Liver (tissue), 7 donors: ENCODE measurements at regions not wholly inside any gene's neighbourhood (a gene's known extent, or its start where the extent isn't known, plus 50 kb on each side); places are given as distances from the start of the nearest gene placed in this dataset.

ENCODE experiments used
- DNase-seq: peaks from one replicate; pipeline ENCODE4 v3.0.0-alpha.2; 2017; ENCODE audit warnings: low spot score
- H3K27ac ChIP-seq, 2 donors: one replicate each; pipeline ENCODE4 v1.7.0; 2013; ENCODE audit warnings: inconsistent platforms in 2 of 2, low read length in 2 of 2, control low read depth in 1 of 2, low read depth in 1 of 2, mild to moderate bottlenecking in 1 of 2
- H3K27me3 ChIP-seq, 4 donors: one replicate each; pipeline versions ENCODE4 v1.6.1 to v1.7.0; 2013; ENCODE audit warnings: low read length in 3 of 4, inconsistent platforms in 1 of 4, mild to moderate bottlenecking in 1 of 4, moderate library complexity in 1 of 4; ENCODE audit not compliant: control insufficient read depth in 4 of 4, insufficient read depth in 4 of 4
- H3K36me3 ChIP-seq, 4 donors: one replicate each; pipeline versions ENCODE4 v1.6.1 to v1.7.0; 2013; ENCODE audit warnings: low read length in 3 of 4, mild to moderate bottlenecking in 3 of 4, low read depth in 1 of 4, moderate library complexity in 1 of 4; ENCODE audit not compliant: control insufficient read depth in 4 of 4, insufficient read depth in 3 of 4
- H3K4me1 ChIP-seq, 4 donors: one replicate each; pipeline versions ENCODE4 v1.6.1 to v1.7.0; 2013; ENCODE audit warnings: low read length in 3 of 4, mild to moderate bottlenecking in 3 of 4, moderate library complexity in 1 of 4; ENCODE audit not compliant: control insufficient read depth in 4 of 4, insufficient read depth in 4 of 4
- H3K4me3 ChIP-seq, 3 donors: one replicate each; pipeline versions ENCODE4 v1.6.1 to v1.7.0; 2013; ENCODE audit warnings: low read length in 3 of 3, control low read depth in 1 of 3, low read depth in 1 of 3, mild to moderate bottlenecking in 1 of 3
- H3K9ac ChIP-seq, 2 donors: one replicate each; pipeline ENCODE4 v1.7.0; 2013; ENCODE audit warnings: low read length in 2 of 2, mild to moderate bottlenecking in 2 of 2, moderate library complexity in 2 of 2, control low read depth in 1 of 2, low read depth in 1 of 2
- H3K9me3 ChIP-seq, 4 donors: one replicate each; pipeline versions ENCODE4 v1.6.1 to v1.7.0; 2013; ENCODE audit warnings: low read length in 3 of 4; ENCODE audit not compliant: control insufficient read depth in 4 of 4
- ATF3 ChIP-seq: IDR thresholded peaks from 2 replicates; pipeline ENCODE4 v1.6.1; 2016; ENCODE audit warnings: antibody characterized with exemption
- FOXA1 ChIP-seq: IDR thresholded peaks from 2 replicates; pipeline ENCODE4 v1.6.1; 2016; ENCODE audit warnings: antibody characterized with exemption
- FOXA2 ChIP-seq: IDR thresholded peaks from 2 replicates; pipeline ENCODE4 v1.6.1; 2016; ENCODE audit warnings: antibody characterized with exemption
- GABPA ChIP-seq, 2 donors: IDR thresholded peaks in 1 of 2; conservative IDR thresholded peaks in 1 of 2; 2 replicates each; pipeline ENCODE4 v1.6.1; 2016; ENCODE audit warnings: antibody characterized with exemption in 2 of 2, mild to moderate bottlenecking in 1 of 2, moderate library complexity in 1 of 2
- HNF4A ChIP-seq, 2 donors: conservative IDR thresholded peaks; 2 replicates each; pipeline ENCODE4 v1.6.1; 2016; ENCODE audit warnings: antibody characterized with exemption in 2 of 2, mild to moderate bottlenecking in 2 of 2
- JUND ChIP-seq, 2 donors: IDR thresholded peaks; 2 replicates each; pipeline ENCODE4 v1.6.1; 2016; ENCODE audit warnings: antibody characterized with exemption in 2 of 2
- MAX ChIP-seq: IDR thresholded peaks from 2 replicates; pipeline ENCODE4 v1.6.1; 2016; ENCODE audit warnings: antibody characterized with exemption
- NR2F2 ChIP-seq: IDR thresholded peaks from 2 replicates; pipeline ENCODE4 v1.6.1; 2016; ENCODE audit warnings: antibody characterized with exemption
- RAD21 ChIP-seq, 2 donors: IDR thresholded peaks; 2 replicates each; pipeline ENCODE4 v1.6.1; 2016; ENCODE audit warnings: antibody characterized with exemption in 2 of 2, mild to moderate bottlenecking in 2 of 2
- REST ChIP-seq: IDR thresholded peaks from 2 replicates; pipeline ENCODE4 v1.6.1; 2016; ENCODE audit warnings: antibody characterized with exemption, mild to moderate bottlenecking
- SP1 ChIP-seq: IDR thresholded peaks from 2 replicates; pipeline ENCODE4 v1.6.1; 2018; ENCODE audit warnings: antibody characterized with exemption, mild to moderate bottlenecking
- TAF1 ChIP-seq: conservative IDR thresholded peaks from 2 replicates; pipeline ENCODE4 v1.6.1; 2016; ENCODE audit warnings: antibody characterized with exemption, mild to moderate bottlenecking
- YY1 ChIP-seq: IDR thresholded peaks from 2 replicates; pipeline ENCODE4 v1.6.1; 2016; ENCODE audit warnings: antibody characterized with exemption, mild to moderate bottlenecking
- ZBTB33 ChIP-seq: IDR thresholded peaks from 2 replicates; pipeline ENCODE4 v1.6.1; 2016; ENCODE audit warnings: antibody characterized with exemption
- WGBS: extraction: QIAGEN DNeasy Blood & Tissue Kit; methylation state at CpG from one replicate; pipeline ENCODE4 v1.1.7; 2013; 5-methylcytosine and 5-hydroxymethylcytosine counted together
- donor health status: healthy.
- donor health status: healthy.
- donor health status: healthy.
- donor health status: healthy.

GRCh38 chr14:89543425-89543790 is 126.4 kb upstream of the FOXN3 start:
- no peak overlapping the region for H3K4me3 ChIP-seq
- DNase-seq: no peak
- no peak overlapping the region for H3K9ac ChIP-seq
- no peak overlapping the region for H3K27ac ChIP-seq
- no peaks in the 10 kb centered on the region for H3K4me1 ChIP-seq
- WGBS: 60% methylated on average over 7 of the region's 7 CpGs
- H3K36me3 ChIP-seq: peaks cover 0 to 3% (median 0%) of the 10 kb centered on the region in 4 donors
- TF ChIP-seq RAD21 (IDR thresholded peaks at IDR 0.05): no peak
- no peak for TF ChIP-seq FOXA1
- TF ChIP-seq REST: no peak
- TF ChIP-seq ATF3: no peak
- TF ChIP-seq TAF1: no peak
- TF ChIP-seq GABPA (IDR thresholded peaks at IDR 0.05 in 1 of 2, conservative IDR thresholded peaks at IDR 0.05 in 1 of 2): no peak
- H3K27me3 ChIP-seq: no peaks in the 10 kb centered on the region
- H3K9me3 ChIP-seq: no peaks in the 10 kb centered on the region

- 76% methylated on average over 4 of the region's 4 CpGs for WGBS
- Histone ChIP-seq H3K4me1 (no peaks in the 10 kb centered on the region), H3K36me3 (peaks cover 0 to 3% (median 0%) of the 10 kb centered on the region in 4 donors), H3K27ac (no peak overlapping the region), H3K4me3 (no peak overlapping the region), H3K9me3 (no peaks in the 10 kb centered on the region), H3K9ac (no peak overlapping the region), H3K27me3 (no peaks in the 10 kb centered on the region)
- TF ChIP-seq FOXA1: no peak
- TF ChIP-seq ZBTB33: no peak
- no peak for TF ChIP-seq FOXA2
- no peak for TF ChIP-seq NR2F2
- no peak for TF ChIP-seq SP1
- no peak for TF ChIP-seq JUND (IDR thresholded peaks at IDR 0.05)
- TF ChIP-seq YY1: no peak
- no peak for TF ChIP-seq HNF4A (conservative IDR thresholded peaks at IDR 0.05)
- TF ChIP-seq MAX: no peak
- no peak for TF ChIP-seq GABPA (IDR thresholded peaks at IDR 0.05 in 1 of 2, conservative IDR thresholded peaks at IDR 0.05 in 1 of 2)
- no peak for TF ChIP-seq ATF3
- no peak for TF ChIP-seq RAD21 (IDR thresholded peaks at IDR 0.05)
- TF ChIP-seq REST: no peak
- DNase-seq: no peak
These were observed 125.9 kb upstream of the FOXN3 start for GRCh38 chr14:89542786-89543424.
